Retina (tissue), 1 donor: ENCODE measurements at regions not wholly inside any gene's neighbourhood (a gene's known extent, or its start where the extent isn't known, plus 50 kb on each side); places are given as distances from the start of the nearest gene placed in this dataset.

Experiments
- DNase-seq: peaks from one replicate; pipeline ENCODE4 v3.0.0-alpha.2; 2016

DNA sequence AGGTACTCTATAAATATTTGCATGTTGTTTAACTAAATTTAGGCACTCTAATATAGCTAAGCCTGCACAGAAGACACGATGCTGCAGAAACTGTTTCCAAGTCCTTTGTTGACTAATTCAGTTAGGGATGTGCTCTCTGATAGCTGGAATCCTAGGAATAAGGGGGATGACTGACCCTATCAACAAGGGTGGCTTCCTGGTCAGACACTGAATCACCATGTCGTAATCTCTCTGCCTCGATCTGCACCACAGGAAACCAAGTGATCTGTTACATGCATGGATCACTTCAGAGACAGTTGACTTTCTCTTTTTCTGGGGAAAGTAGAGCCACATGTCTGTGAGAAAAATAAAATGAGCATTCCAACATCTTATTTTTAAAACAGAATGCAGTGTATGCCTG, 169.1 kb downstream of the GUCY2F start:
- no peak for DNase-seq

DNA sequence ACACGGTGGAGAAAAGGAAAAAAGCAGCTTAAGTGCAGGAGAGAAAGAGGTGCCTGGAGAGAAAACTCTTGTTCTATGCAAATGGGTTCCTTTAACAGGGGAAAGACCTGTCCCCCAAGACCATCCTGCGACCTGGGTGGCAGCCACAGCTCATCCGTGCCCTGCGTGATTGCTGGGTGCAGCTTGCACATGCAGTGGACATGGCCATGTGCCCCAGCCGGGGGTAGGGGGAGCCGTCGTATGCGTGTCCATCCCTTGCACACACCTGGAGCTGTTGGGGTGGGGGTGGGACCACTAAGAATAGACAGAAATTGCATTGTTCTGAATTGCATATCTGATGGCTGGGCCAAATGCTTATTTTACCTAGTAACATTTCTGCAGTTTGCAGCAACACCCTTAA, 171.9 kb downstream of the GUCY2F start:
- DNase-seq = no peak

DNA sequence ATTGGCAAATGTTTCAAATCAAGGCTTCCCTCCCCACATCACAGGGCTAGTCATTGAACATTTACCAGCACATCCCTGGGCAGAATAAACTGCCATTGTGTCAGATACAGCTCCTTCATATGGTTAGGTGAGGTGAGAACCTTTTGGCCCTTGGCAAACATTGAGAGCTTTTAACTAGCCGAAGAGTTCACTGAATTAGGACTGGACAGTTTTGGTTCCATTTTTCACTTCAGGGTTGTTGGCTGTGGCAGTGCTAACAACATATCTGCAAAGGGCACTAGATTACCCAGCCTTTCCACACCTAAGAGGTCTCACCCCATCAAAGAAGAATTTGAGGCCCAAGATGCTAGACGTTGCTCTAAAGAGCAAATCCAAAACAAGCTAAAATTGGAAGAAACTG, 180.7 kb downstream of the GUCY2F start:
- DNase-seq = no peak

DNA sequence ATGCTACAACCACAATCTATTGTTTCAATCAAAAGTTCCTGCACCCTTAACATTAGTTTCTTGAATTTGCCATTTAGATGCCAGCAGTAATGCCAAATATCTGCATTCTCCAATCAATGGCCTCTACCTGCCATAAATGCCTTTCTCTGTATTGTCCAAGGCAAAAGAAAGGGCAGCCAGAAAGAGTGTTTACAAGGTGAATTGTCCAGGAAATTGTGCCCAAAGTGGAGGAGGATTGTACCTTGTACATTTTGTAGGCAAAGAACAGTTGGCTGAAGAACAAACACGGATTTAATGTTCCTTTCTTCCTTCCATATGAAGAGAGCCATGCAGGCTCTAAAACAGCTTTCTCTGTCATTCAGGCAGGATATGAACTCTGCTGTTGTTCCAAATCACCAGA, 181.5 kb downstream of the GUCY2F start:
- no peak for DNase-seq

DNA sequence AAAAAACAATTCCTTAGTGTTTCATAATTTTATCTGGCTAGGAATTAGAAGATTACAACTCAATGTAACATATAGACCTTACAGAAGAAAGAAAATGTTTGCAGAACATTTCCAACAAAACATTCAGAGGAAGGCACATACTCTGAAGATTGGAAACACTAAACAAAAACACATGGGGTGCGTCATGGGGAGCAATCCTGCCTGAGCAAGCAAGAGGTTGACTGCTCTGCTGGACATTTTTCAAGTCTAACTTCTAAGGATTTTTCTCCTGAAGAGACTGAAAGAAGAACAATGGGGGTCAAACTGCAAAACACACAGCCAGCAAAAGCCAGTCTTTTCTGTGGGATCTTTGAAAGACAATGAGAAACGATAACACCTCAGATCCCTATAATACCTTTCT, 182.8 kb downstream of the GUCY2F start:
- no peak for DNase-seq

DNA sequence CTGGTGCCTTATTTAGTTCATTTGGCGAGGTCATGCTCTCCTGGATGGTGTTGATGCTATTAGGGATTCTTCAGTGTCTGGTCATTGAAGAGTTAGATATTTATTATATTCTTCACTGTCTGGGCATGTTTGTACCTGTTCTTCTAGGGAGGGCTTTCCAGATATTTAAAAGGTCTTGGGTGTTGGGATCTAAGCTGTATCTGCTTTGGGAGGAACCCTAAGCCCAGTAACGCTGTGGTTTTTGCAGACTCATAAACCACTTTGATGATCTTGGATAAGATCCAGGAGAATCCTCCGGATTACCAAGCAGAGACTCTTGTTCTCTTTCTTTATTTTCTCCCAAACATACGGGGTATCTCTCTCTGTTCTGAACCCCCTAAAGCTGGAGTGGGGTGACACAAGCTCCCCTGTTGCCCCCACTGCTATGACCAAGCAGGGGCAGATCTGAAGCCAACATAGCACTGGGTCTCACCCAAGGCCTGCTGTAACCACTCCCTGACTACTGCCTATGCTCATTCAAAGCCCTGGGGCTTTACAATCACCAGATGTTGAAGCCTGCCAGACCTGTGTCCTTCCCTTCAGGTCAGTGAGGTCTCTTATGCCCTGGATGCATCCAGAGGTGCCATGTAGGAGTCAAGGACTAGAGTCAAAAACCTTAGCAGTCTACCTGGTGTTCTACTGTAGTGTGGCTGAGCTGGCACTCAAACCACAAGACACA, 187.6 kb downstream of the GUCY2F start:
- DNase-seq = no peak

DNA sequence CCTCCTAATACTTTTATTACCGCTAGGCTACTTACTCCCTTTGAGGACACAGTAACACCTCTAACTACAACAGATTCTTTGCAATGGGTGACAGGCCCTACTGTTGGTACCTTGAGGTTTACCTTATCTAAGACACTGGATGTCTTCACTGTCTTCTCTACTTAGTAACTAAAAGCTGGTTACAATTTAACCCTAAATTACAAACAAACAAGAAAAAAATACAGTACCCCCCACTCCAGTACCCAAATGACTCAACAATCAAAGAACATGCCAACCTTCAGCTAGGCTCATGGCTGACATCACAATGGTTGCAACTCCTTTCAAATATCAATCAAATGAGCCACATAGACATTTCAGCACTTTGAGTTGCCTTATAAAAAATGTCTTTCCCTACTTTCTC, 198.0 kb downstream of the GUCY2F start:
- no peak for DNase-seq

DNA sequence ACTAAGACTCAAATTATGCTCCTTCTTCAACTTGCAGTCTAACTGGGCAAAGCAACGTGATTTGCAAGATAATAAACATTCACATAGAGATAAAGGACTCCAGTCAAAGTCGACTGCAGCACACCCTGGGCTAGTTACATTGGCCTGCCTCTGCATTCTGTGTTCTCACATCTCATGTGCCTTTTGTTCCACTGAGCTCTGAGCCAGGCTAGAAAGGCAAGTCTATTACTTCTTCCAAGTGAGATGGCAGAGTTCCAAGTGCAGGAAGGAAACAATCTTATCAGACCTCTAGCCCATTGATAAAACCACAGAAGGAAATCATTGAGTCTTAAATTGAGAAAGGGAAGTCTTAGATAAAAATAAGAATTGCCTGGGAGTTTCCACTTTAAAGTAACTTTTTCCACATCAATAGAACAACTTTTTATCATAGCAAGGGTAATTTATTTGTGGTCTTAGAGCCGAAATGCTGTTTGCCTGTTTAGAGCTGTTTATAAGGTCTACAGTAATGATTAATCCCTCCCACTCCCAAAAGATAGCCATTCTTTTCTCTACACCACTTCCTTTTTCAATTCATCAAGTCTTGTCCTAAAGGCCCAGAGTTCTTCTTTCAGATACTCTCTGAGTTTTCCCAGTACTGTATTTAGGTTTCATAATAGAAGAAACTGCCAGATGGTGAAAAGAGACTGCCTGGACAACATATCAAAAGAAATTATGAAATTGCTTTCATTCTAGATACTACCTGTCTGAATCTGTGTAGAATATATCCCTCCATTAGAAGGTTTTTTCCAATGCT, 200.2 kb downstream of the GUCY2F start:
- DNase-seq = no peak

DNA sequence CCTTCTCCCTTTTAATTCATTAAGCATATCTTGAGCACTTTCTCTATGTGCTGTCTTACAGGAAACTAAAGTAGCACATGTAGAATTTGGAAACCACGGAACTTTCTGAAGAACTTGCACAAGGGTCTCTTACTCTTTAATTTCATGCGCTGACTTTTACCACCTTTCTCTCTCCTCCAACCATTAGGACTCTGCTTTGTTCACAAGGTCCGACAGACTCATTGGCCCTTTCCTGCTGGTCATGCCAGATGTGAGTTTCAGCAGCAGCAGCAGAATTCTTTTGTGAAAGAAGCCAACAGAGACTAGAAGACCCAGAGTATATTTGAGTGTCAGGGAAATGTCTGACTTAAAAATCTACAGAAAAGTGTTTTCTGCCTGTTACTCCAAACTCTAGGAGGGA, 207.1 kb downstream of the GUCY2F start:
- no peak for DNase-seq

DNA sequence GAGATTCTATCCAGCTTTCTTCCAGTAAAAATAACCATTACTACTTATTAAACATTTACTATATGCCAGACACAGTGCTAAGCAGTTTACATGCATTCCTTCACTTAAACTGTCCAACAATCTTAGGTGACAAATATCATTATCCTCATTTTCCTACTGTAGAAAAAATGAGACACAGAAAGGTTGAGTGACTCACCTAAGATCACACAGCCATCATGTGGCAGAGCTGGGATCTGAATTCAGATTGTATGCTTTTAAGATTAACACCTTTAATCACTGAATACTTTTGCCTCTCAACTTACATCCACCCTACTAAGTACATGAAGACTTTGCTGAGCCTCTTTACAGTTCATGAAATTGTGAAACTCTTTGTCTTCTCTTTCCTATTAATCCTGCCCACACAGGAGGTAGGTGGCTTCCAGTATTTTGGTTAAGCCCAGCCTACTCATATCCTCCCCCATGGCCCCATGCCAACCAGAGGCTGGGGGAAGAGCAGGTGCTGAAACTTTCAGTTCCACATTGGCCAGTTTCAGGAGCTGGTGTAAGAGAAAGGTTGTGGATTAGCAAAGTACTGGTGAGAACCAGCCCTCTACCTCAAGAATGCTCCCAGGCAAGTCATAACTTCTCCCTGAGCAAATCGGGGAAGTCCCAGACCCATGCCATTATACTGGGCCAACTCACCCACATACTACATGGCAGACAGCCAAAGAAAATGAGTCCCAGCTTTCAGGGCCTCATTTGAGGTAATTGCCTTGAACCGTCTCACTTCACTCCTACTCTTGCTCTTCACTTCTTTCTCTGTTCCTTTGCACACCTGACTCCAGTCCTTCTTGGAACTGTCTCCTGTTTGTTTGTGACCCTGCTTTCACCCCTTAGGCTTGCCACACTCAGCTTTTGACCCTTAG, 211.1 kb downstream of the GUCY2F start:
- no peak for DNase-seq

DNA sequence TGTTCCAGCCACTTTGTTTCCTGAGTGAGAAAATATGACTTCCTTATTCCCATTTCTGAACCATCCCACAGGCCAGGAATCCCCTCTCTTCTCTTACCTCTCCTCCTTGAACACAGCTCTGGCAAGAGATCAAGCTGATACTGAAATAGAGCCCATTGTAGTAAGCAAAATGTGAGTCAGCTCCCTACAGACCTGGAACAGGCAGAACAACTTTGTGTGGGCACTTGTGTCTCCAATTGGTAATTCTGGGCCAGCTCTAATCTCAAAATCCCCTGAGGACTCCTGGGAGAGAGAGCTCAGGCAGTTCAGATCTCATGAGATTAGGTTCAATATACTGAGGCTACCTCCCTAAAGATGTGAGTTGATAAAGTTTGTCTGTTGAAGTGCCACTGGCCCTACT, 213.5 kb downstream of the GUCY2F start:
- no peak for DNase-seq

DNA sequence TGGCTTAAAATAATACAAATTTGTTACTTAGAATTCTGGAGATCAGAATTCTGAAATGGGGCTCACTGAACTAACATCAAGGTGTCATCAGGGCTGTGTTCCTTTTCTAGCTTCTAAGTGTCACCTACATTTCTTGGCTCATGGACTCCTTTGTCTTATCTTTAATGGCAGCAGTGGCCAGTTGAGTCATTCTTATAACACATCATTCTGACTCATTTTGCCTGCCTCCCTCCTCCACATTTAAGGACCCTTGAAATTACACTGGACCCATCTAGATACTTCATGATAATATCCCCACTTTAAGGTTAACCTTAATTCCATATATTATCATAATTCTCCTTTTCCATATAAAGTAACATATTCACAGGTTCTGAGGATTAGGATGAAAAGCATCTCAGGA, 215.9 kb downstream of the GUCY2F start:
- DNase-seq = no peak

DNA sequence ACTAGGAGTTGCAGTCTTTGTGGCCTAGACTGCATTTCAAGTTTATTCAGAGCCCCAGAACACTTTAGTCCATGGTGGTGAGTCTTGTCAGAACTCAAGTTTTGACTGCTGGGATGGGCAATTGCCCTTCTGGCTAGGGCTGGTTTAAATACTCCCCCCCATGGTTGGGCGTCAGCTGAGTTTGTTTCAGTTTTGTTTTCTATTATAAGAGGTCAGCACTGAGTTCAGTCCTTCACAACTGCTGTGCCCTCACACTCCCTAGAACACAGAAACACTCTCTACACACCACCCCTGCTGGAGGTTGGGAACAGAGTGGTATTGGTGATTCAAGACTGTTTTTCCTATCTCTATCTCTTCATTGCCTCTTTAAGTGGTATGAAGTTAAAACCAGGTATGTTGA, 217.0 kb downstream of the GUCY2F start:
- no peak for DNase-seq

DNA sequence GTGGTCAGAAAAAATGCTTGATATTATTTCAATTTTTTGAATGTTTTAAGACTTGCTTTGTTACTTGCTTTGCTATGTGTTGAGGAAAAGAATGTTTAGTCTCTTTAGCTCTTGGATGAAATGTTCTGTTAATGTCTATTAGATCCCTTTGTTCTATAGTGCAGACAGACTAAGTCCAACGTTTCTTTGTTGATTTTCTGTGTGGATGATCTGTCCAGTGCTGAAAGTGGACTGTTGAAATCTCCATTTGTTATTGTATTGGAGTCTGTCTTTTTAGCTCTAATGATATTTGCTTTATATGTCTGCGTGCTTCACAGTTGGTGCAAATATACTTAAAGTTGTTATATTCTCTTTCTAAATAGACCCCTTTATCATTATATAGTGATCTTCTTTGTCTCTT, 220.6 kb downstream of the GUCY2F start:
- DNase-seq = no peak

DNA sequence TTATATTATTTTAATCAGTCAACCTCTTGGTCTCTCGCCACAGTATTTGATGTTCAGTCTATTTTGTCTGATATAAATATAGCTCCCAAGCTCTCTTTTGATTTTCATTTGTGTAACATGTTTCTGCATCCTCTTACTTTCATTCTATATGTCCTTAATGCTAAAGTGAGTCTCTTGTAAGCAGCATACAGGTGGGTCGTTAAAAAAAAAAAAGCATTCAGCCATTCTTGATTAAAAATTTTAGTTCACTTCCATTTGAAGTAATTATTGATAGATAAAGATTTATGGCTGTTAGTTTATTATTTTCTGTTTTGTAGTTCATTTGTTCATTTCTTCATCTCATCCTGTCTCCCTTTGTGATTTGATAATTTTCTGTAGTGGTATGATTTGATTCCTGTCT, 229.1 kb downstream of the GUCY2F start:
- no peak for DNase-seq

DNA sequence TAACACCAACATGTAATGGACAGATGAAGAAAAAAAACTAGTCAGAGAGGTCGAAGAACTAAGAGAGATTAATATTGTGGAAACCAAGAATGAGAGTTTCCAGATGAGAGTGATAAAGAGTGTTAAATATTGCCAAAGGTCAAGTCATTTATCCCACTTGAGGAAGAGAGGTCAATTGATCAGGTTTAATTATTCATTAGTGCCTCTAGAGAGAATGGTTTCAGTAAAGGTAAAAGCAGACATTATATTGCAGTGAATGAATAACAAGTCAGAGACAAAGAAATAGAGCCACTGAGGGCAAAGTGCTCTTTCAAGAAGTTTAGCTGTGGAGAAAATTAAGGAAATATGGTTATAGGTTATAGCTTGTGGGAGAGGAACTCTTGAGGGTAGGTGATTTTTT, 263.1 kb downstream of the GUCY2F start:
- DNase-seq = no peak

DNA sequence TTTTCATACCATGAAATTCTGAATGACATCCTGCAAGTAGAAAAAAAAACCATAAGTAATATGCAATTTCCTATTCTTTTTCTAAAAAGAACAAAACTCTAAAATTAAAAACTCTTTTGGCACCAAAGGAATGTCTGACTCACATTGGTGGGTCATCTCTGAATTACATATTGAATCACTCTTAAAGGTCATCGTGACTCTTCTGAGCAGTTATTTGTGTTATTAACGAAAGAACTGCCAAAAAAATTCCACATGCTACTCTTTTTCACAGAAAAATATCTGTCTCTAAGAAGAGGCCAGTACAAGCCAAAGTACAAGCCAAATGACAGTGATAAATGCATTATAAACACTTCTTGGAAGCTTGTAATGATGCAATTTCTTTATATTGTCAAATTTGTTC, 282.2 kb downstream of the GUCY2F start:
- no peak for DNase-seq

DNA sequence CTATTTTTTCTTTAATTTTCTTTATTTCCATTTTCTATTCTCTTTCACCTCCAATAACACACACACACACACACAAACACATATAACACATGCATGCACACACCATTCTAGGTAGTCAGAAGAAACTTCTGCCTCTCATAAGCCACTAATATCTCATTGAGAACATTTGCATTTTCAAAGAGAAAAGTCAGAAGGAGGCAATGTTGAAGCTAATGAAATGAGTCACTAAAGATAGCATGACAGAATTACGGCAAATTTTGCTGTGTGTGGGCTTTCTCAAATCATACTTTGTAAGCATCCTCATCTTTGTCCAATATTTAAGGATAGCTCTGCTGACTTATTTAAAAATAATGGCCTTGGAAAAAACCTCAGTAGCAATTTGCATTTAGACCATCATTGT, 291.3 kb downstream of the GUCY2F start:
- no peak for DNase-seq

DNA sequence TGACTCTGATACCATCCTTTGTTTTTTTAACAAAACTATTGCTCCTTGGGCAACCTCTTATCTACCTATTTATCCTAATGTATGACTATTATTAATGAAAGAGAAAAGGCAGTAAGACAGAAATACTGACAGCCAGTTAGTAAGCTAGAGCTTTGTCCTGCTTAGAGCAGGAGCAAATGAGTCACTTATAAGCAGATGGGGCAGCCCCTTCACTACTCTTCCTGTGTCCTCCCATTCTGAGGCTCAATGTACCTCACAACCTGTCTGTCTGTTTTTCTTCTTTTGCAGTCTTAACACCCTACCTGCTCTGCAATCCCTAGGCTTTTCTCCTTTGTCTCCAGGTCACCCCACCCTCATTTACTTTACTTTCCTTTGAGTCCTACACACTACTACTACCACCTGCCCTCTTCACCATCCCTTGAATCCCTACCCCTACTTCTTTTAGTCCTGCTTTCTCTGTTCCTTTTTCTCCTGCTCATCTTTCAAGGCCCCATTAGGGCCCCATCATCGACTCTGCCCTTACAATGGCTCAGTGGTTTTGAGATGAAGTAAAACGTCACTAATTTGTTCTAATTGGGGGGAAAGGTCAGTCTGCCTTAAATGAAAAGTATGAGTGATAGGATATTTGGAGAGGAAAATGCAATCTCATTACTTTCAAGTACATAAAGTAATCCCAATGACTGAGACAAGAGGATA, 294.3 kb downstream of the GUCY2F start:
- peak; percentile 16 for DNase-seq

DNA sequence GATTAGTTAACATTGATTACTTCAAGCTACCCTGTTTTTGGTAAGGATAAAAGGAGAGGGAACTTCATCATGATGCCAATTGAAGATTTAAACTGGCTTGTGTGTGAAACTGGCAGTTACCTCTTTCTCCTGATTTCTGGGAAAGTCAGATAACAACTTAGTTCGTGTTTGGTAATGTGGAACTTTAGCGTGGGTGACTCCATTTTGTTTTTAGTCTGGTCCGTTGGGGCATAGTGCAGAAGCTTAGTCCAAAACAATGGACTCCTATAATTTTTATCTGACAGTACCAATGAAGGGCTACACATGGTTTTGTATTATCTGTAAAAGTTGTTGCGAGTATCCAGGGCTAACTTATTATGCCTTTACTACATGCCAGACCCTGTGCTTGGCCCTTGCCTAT, 294.9 kb downstream of the GUCY2F start:
- DNase-seq = no peak

DNA sequence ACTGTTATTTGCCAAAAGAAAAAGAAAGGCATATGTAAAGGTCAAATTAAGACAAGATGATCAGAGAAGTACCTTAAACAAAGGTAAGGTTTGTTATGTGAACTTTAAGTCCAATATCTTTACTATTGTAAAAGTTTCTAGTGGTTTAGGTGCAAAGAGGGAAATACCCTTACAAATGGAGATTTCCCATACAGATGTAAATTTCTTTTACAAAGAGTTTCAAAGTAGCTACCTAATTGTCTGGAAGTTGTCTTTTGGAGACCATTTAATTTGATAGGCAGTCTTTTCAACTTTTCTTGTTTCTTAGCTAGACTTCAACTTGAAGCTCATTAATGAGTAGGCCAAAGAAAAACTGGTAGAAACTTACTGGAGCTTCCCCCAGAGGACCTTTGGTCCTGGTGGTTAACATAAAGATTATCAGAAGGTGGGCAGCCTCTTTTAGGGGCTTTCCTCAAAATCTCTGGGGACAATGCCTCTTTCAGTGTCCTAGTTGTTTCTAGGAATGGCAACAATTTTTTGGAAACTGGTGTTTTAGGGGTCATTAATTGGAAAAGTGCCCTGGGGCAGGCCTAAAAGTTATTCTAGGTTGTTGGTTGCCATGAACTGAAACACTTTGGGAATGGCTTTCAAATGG, 297.3 kb downstream of the GUCY2F start:
- no peak for DNase-seq

DNA sequence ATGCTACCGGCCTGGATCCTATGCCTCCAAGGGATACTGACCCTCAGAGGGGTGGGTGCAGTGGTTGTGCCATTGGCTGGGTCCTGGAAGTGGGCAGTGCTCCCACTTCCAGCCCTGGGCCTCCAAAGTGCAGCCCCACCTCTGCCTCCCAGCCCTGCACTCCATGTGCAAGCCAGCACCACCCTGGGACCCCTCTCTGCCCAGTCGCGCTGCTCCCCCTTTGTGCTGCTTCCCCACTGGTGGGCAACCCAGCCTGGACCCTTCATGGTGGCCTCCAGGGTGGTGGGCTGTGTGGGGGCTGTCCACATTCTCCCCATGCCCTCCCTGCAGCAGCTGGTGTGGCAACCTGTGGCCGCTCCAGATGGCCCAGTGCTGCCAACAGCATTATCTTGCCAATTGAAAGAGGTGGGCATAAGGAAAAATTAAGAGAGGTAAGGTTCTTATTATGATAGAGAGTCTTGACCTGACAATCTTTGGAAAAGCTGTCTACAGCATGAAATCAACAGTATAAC, 309.7 kb downstream of the GUCY2F start:
- DNase-seq = no peak
